ENCODE measurements at regions not wholly inside any gene's neighbourhood (a gene's known extent, or its start where the extent isn't known, plus 50 kb on each side); places are given as distances from the start of the nearest gene placed in this dataset.

DNA sequence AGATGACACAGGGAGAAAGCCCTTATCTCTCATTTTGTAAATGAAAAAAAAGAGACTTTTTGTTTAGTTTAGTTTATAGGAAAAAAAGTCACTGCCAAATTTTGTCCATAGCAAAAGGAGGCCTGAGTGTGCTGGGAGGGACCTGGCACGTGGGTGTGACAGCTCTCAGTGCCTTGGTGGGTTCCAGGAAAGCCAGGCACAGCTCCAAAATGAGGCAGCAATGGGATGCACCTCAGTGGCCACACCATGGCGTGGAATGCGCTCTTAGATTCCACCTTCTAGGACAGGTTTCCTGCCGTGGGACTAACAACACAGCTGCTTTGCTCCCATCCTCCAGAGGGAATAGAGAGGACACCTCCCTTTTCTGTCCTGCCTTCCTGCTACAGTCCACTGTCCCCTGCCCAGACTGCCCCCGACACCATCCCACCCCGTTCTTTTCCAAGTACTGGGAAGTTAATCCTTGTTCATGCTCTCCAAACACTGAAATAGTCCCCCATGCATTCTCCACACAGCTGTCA is 207.6 kb downstream of the EMP1 start:
- TF ChIP-seq MEF2A (IDR thresholded peaks at IDR 0.05; ENCODE audit: insufficient read depth, low read depth, low read length) (no peak), PAX5 (IDR thresholded peaks at IDR 0.05; ENCODE audit: borderline replicate concordance, low read depth, low read length) (no peak), POLR2A (IDR thresholded peaks at IDR 0.05; ENCODE audit: low read depth, low read length) (no peak), JUNB (IDR thresholded peaks at IDR 0.05) (no peak), SMC3 (IDR thresholded peaks at IDR 0.05; ENCODE audit: borderline replicate concordance, low read length) (no peak), TCF7 (IDR thresholded peaks at IDR 0.05; ENCODE audit: borderline replicate concordance) (no peak), YY1 (IDR thresholded peaks at IDR 0.05; ENCODE audit: low read depth, low read length) (no peak), EGR1 (IDR thresholded peaks at IDR 0.05; ENCODE audit: borderline replicate concordance in 1 of 2, low read depth in 2 of 2, low read length in 2 of 2) (no peak), EZH2 (IDR thresholded peaks at IDR 0.05; ENCODE audit: borderline replicate concordance, control insufficient read depth, low read depth, low read length) (no peak), POLR2AphosphoS5 (IDR thresholded peaks at IDR 0.05; ENCODE audit: low read length) (no peak), CEBPB (IDR thresholded peaks at IDR 0.05; ENCODE audit: borderline replicate concordance in 1 of 2, low read depth in 2 of 2, low read length in 2 of 2) (no peak), RAD21 (IDR thresholded peaks at IDR 0.05; ENCODE audit: insufficient read depth, low read depth, low read length) (no peak), SIX5 (IDR thresholded peaks at IDR 0.05; ENCODE audit: low read depth, low read length, severe bottlenecking) (no peak)
- TF ChIP-seq, protein P1, sequence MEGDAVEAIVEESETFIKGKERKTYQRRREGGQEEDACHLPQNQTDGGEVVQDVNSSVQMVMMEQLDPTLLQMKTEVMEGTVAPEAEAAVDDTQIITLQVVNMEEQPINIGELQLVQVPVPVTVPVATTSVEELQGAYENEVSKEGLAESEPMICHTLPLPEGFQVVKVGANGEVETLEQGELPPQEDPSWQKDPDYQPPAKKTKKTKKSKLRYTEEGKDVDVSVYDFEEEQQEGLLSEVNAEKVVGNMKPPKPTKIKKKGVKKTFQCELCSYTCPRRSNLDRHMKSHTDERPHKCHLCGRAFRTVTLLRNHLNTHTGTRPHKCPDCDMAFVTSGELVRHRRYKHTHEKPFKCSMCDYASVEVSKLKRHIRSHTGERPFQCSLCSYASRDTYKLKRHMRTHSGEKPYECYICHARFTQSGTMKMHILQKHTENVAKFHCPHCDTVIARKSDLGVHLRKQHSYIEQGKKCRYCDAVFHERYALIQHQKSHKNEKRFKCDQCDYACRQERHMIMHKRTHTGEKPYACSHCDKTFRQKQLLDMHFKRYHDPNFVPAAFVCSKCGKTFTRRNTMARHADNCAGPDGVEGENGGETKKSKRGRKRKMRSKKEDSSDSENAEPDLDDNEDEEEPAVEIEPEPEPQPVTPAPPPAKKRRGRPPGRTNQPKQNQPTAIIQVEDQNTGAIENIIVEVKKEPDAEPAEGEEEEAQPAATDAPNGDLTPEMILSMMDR (IDR thresholded peaks at IDR 0.05 in 2 of 3, conservative IDR thresholded peaks at IDR 0.05 in 1 of 3; ENCODE audit: control insufficient read depth in 2 of 3, extremely low read depth in 1 of 3, insufficient read depth in 1 of 3, low read depth in 3 of 3, low read length in 3 of 3) = no peak

All from GM12878 (cell line).